Kidney (tissue), 13 donors: ENCODE measurements at regions not wholly inside any gene's neighbourhood (a gene's known extent, or its start where the extent isn't known, plus 50 kb on each side); places are given as distances from the start of the nearest gene placed in this dataset.
"Not testable (repeated sequence)": the region's sequence is repeated elsewhere in the genome, so short reads cannot be mapped to it uniquely, and the experiment has no call there.

Experiments used
- DNase-seq, 5 donors: peaks; one replicate each; pipeline ENCODE4 v3.0.0-alpha.2; 2013 to 2020
- FAIRE-seq: peaks from 2 replicates; lab custom pipeline; 2012; peaks lifted over from hg19 to GRCh38; lab: Jason Lieb, UNC
- H3K27ac ChIP-seq, 2 donors: one replicate each; pipeline ENCODE4 v1.7.0; 2013; ENCODE audit warnings: low read depth in 2 of 2, low read length in 2 of 2, inconsistent platforms in 1 of 2
- H3K27me3 ChIP-seq: one replicate; pipeline ENCODE4 v1.7.1; 2013; ENCODE audit warnings: low read length, inconsistent platforms; ENCODE audit not compliant: control insufficient read depth, insufficient read depth
- H3K36me3 ChIP-seq, 3 donors: one replicate each; pipeline versions ENCODE4 v1.7.0 to v1.7.1; 2013; ENCODE audit warnings: low read length in 3 of 3, control low read depth in 1 of 3, inconsistent platforms in 1 of 3; ENCODE audit not compliant: insufficient read depth in 3 of 3, control insufficient read depth in 2 of 3
- H3K4me1 ChIP-seq, 3 donors: one replicate each; pipeline versions ENCODE4 v1.7.0 to v1.7.1; 2013; ENCODE audit warnings: low read length in 3 of 3, inconsistent platforms in 1 of 3, low read depth in 1 of 3; ENCODE audit not compliant: control insufficient read depth in 2 of 3, insufficient read depth in 2 of 3
- H3K4me3 ChIP-seq, 3 donors: one replicate each; pipeline versions ENCODE4 v1.7.0 to v1.8.1; 2013; ENCODE audit warnings: low read length in 3 of 3, control low read depth in 1 of 3, inconsistent platforms in 1 of 3
- H3K9ac ChIP-seq, 3 donors: one replicate each; pipeline versions ENCODE4 v1.7.0 to v1.7.1; 2013; ENCODE audit warnings: low read length in 3 of 3, control low read depth in 1 of 3, inconsistent platforms in 1 of 3
- H3K9me3 ChIP-seq, 3 donors: one replicate each; pipeline versions ENCODE4 v1.7.0 to v1.7.1; 2013; ENCODE audit warnings: low read length in 3 of 3, control low read depth in 1 of 3, inconsistent platforms in 1 of 3; ENCODE audit not compliant: control insufficient read depth in 2 of 3, insufficient read depth in 1 of 3
- CTCF ChIP-seq: IDR thresholded peaks from 3 replicates; pipeline ENCODE4 v1.5.1; 2012; ENCODE audit warnings: mild to moderate bottlenecking, moderate library complexity, borderline replicate concordance; ENCODE audit not compliant: insufficient read depth; ENCODE audit errors: extremely low read depth
- intact Hi-C: fragments of 100-400 bp; cut with DNase I; formaldehyde crosslinking; loops from one replicate; pipeline ENCODE4 v1.11.1; 2022
- donor health status: control.
- donor health status: control.
- donor health status: control.
- donor health status: control.
- donor health status: control.
- donor health status: DM: yes; HTN: yes; CAD: no.
- donor health status: Normal renal cell carcinoma (clear cell type).

- no peak for DNase-seq
- FAIRE-seq: no peak
- Histone ChIP-seq H3K27me3 (no peaks in the 10 kb centered on the region), H3K9ac (no peak overlapping the region), H3K27ac (no peak overlapping the region), H3K9me3 (no peaks in the 10 kb centered on the region), H3K4me1 (no peaks in the 10 kb centered on the region), H3K4me3 (no peak overlapping the region), H3K36me3 (no peaks in the 10 kb centered on the region)
- no peak for TF ChIP-seq CTCF
- intact Hi-C loops: no loop called here
These were observed 480.5 kb upstream of the CBLB start for GRCh38 chr3:106349191-106349881.

- intact Hi-C loops: no loop called here
- FAIRE-seq: no peak
- no peak for DNase-seq
- no peak for TF ChIP-seq CTCF
- Histone ChIP-seq H3K27ac (no peak overlapping the region), H3K4me3 (no peak overlapping the region), H3K9me3 (no peaks in the 10 kb centered on the region), H3K27me3 (no peaks in the 10 kb centered on the region), H3K36me3 (no peaks in the 10 kb centered on the region), H3K9ac (no peak overlapping the region), H3K4me1 (no peaks in the 10 kb centered on the region)
These were observed 487.1 kb upstream of the CBLB start for GRCh38 chr3:106355873-106356272.

GRCh38 chr3:106359692-106360091, 490.9 kb upstream of the CBLB start:
- Histone ChIP-seq H3K27me3 (no peaks in the 10 kb centered on the region), H3K9ac (no peak overlapping the region), H3K27ac (no peak overlapping the region), H3K9me3 (no peaks in the 10 kb centered on the region), H3K4me3 (no peak overlapping the region), H3K4me1 (no peaks in the 10 kb centered on the region), H3K36me3 (no peaks in the 10 kb centered on the region)
- no peak for TF ChIP-seq CTCF
- DNase-seq: no peak
- no peak for FAIRE-seq
- intact Hi-C loops: no loop called here

- FAIRE-seq, H3K27ac ChIP-seq, DNase-seq, H3K9me3 ChIP-seq, H3K9ac ChIP-seq, intact Hi-C loops, H3K36me3 ChIP-seq, H3K27me3 ChIP-seq, H3K4me3 ChIP-seq, H3K4me1 ChIP-seq: not testable (repeated sequence)
These were observed 492.1 kb upstream of the CBLB start for GRCh38 chr3:106360901-106361300.
